ENCODE measurements at regions not wholly inside any gene's neighbourhood (a gene's known extent, or its start where the extent isn't known, plus 50 kb on each side); places are given as distances from the start of the nearest gene placed in this dataset.
A peak's percentile ranks its signal among the peaks of the same experiment; 100 is the strongest.
"Not testable (repeated sequence)": the region's sequence is repeated elsewhere in the genome, so short reads cannot be mapped to it uniquely, and the experiment has no call there.

- DNase-seq: no peak
Measured at GRCh38 chr3:194250098-194251002, 100.8 kb downstream of the CPN2 start.

DNA sequence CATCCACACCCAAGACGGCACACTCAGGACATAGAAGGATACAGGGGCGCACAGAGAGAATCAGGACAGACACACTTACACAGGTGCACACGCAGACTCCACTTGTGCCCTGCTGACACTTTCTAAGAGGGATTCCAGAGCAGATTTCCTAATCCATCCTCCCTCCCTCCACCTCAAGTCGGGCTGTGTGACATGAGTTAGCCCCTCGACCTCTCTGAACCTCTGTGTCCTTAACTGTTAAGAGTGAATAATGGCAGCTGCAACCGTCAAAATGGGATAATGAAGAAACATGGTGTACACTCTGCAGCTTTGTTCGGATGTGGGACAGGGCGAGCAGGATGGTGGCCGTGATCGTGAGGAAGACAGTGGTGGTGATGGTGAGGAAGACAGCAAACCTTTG is 100.1 kb downstream of the CPN2 start:
- no peak for DNase-seq

DNA sequence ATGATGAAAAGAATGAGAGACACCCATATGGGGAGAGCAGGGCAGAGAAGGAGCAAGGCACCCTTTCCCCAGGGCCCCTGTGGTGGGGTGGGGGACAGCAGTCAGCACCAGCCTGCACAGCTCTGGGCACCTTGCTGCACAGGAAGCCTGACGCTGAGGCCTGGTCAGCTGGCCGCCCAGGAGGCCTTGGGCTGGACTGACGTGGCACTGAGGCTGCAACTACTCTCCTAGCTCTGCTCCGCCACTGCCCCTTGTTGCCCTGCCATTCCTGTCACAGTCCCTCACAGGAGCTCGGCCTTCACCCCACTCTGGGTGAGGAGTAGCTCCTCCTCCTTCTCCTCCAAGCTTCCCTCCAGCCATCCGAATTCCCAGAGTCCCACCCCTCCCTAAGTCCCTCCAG is 99.7 kb downstream of the CPN2 start:
- DNase-seq: no peak

- DNase-seq: no peak
Measured at GRCh38 chr3:194251891-194252560, 99.1 kb downstream of the CPN2 start.

DNA sequence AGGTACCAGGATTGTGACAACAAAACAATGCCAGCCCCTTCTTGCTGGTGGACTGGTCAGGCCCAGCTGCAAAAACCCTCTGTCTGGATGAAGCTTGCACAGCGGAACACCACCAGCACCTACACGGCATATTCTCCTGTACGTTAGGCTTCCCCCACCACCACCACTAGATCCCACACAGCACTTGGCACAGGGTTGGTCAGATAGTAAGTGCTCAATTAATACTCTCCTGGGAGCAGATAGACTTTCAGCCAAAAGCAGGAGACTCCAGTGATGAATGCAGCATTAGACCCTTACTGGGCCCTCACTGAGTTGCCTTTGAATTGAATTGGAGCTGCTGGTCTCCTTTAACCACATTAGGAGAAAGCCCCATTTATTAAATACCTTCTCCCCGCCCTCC is 97.9 kb downstream of the CPN2 start:
- DNase-seq: no peak

- DNase-seq: no peak
Measured at GRCh38 chr3:194254040-194254439, 97.1 kb downstream of the CPN2 start.

- DNase-seq: peak; percentile 44
Measured at GRCh38 chr3:194255252-194256039, 95.7 kb downstream of the CPN2 start.

- no peak for DNase-seq
Measured at GRCh38 chr3:194256040-194256945, 94.8 kb downstream of the CPN2 start.

DNA sequence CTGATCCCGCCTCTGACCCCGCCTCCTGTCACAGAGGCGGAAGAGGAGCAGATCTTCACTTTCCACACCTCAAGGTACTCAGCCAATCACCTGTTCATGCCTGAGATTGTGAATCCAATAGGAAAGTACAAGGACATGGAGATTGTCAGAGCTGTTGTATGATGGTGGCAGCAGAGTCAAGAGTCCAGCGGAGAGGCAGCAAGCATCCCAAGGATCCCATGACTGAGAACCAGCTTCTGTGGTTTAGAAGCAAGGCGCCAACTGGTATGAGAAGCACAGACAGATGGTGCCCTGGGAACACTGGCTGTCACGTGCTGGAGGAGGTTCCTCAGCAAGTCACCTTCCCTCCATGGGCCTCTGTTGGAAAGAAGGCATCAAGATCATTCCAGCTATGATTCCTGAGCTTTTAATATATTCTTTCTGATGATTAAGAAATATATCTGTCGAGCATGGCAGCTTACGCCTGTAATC is 93.9 kb downstream of the CPN2 start:
- DNase-seq: no peak

GRCh38 chr3:194257916-194258668 is 93.0 kb downstream of the CPN2 start:
- DNase-seq: no peak

GRCh38 chr3:194259982-194260766 is 91.0 kb downstream of the CPN2 start:
- DNase-seq: no peak

- no peak for DNase-seq
Measured at GRCh38 chr3:194261581-194262063, 89.5 kb downstream of the CPN2 start.

DNA sequence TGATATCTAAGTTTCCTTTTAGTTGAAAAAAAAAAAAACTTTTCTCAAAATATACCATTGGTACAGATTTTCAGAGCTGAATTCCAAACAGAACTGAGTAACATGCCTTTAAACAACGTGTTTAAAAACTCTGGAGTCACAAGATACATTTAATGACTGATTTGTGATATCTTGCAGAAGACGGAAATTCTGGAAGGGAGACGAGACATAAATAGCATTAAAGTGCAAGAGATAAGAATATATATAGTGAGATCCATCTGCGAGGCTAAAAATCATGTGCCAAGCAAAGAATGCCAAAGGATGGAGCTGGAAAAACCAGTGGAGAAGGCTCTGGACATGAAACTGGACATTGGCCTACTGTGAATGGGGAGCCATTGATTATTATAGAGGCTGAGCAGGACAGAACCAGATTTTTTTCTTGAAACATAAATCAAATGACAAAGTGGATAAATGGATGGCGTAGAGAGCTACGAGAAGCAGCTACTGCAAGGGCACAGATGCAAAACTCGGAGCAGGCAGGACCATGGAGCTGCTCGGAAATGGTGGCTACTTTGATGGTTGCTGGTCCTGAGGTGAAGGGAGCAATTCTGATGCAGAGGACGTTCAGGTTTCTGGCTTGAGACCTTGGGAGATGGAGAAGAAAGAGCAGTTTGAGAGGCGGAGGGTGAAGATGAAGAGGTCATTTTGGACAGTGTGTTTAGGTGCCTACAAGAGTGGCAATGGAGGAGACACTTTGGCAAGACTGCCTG is 88.8 kb downstream of the CPN2 start:
- no peak for DNase-seq

DNA sequence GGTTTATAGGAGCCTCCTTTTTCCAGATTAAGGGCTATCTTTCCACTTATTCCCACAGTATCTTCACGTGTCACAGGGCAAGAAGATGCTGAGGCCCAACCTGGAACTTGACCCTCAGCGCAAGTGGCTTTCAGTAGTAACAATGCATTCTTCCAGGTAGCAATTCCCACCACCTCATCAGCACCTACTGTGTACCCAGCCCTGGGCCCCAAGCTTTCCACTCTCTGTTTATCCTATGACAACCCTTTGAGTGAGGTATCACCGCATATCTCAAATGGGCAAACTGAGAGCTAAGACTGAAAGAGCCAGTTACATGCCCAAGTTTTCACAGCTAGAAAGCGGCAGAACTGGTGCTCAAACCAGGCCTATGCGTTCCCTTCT is 88.2 kb downstream of the CPN2 start:
- DNase-seq: no peak

GRCh38 chr3:194264631-194265504 is 86.3 kb downstream of the CPN2 start:
- DNase-seq: not testable (repeated sequence)

- DNase-seq: no peak
Measured at GRCh38 chr3:194265505-194265892, 85.6 kb downstream of the CPN2 start.

GRCh38 chr3:194265996-194266964 is 84.8 kb downstream of the CPN2 start:
- no peak for DNase-seq

Data from activated T-cell treated with anti-CD3 and anti-CD28 coated beads, Interleukin-2, amount 50 U/mL, for 1 hour (primary cell).